Spleen (tissue), 11 donors: ENCODE measurements at regions not wholly inside any gene's neighbourhood (a gene's known extent, or its start where the extent isn't known, plus 50 kb on each side); places are given as distances from the start of the nearest gene placed in this dataset.

Experiments
- DNase-seq: peaks from one replicate; pipeline ENCODE4 v3.0.0-alpha.2; 2020
- H3K27ac ChIP-seq, 8 donors: fragments of 200-600 bp; sonication (generic) in 7 of 8; 1 replicate in 4 of 8; 2 replicates in 4 of 8; pipeline versions ENCODE4 v1.5.0 to v1.8.0; 2016 to 2021; ENCODE audit warnings: inconsistent platforms in 4 of 8, mild to moderate bottlenecking in 4 of 8, moderate library complexity in 1 of 8
- H3K27me3 ChIP-seq, 7 donors: fragments of 200-600 bp; sonication (generic) in 6 of 7; replicated peaks in 1 of 7; 1 replicate in 4 of 7; 2 replicates in 3 of 7; pipeline versions ENCODE4 v1.5.0 to v1.8.0; 2016 to 2021; ENCODE audit warnings: inconsistent platforms in 3 of 7, mild to moderate bottlenecking in 1 of 7
- H3K36me3 ChIP-seq, 6 donors: fragments of 200-600 bp; sonication (generic) in 5 of 6; 1 replicate in 4 of 6; 2 replicates in 2 of 6; pipeline versions ENCODE4 v1.5.0 to v1.8.0; 2016 to 2021; ENCODE audit warnings: inconsistent platforms in 2 of 6
- H3K4me1 ChIP-seq, 6 donors: fragments of 200-600 bp; sonication (generic) in 5 of 6; 1 replicate in 3 of 6; 2 replicates in 3 of 6; pipeline versions ENCODE4 v1.5.0 to v1.8.0; 2016 to 2021; ENCODE audit warnings: inconsistent platforms in 3 of 6
- H3K4me3 ChIP-seq, 8 donors: fragments of 200-600 bp; sonication (generic) in 7 of 8; 1 replicate in 4 of 8; 2 replicates in 4 of 8; pipeline versions ENCODE4 v1.5.0 to v1.8.0; 2016 to 2021; ENCODE audit warnings: inconsistent platforms in 4 of 8, mild to moderate bottlenecking in 4 of 8, moderate library complexity in 2 of 8
- H3K9me3 ChIP-seq, 8 donors: fragments of 200-600 bp; sonication (generic) in 7 of 8; 1 replicate in 4 of 8; 2 replicates in 4 of 8; pipeline versions ENCODE4 v1.5.0 to v1.8.0; 2016 to 2021; ENCODE audit warnings: inconsistent platforms in 4 of 8
- CTCF ChIP-seq, 11 experiments: fragments of 200-600 bp in 7 of 11; fragments of 450-650 bp in 4 of 11; sonication (generic) in 4 of 11; IDR thresholded peaks in 8 of 11; conservative IDR thresholded peaks in 3 of 11; 1 replicate in 7 of 11; 2 replicates in 4 of 11; pipeline versions ENCODE4 v1.4.0 to v1.8.0; 2016 to 2021; ENCODE audit warnings: antibody characterized with exemption in 11 of 11, inconsistent platforms in 4 of 11, mild to moderate bottlenecking in 1 of 11
- POLR2A ChIP-seq, 3 donors: fragments of 450-650 bp; IDR thresholded peaks; one replicate each; pipeline ENCODE4 v1.5.1; 2017; ENCODE audit warnings: antibody characterized with exemption in 3 of 3, mild to moderate bottlenecking in 1 of 3
- POLR2AphosphoS5 ChIP-seq, 3 donors: sonication (generic); formaldehyde crosslinking; IDR thresholded peaks; one replicate each; pipeline ENCODE4 v1.5.1; 2017; ENCODE audit warnings: antibody characterized with exemption in 3 of 3
- WGBS, 5 donors: extraction: QIAGEN DNeasy Blood & Tissue Kit in 3 of 5; methylation state at CpG; one replicate each; pipeline versions ENCODE4 v1.1.5 to v1.1.7; 2013 to 2018; 5-methylcytosine and 5-hydroxymethylcytosine counted together
- intact Hi-C: fragments of 100-400 bp; cut with DNase I; formaldehyde crosslinking; loops from one replicate; pipeline ENCODE4 v1.15.0; 2023; ENCODE audit warnings: low total_unique reads
- donor health status: healthy with polysubstance abuse.
- donor health status: DM: no; HTN: no; CAD: no; lungs with moderate emphysema.
- donor health status: DM: no; HTN: no; CAD: no.
- donor health status: Bipolar disorder and iron deficiency.
- donor health status: healthy.
- donor health status: DM: no; HTN: no; CAD: no.
- donor health status: DM: yes; HTN: yes; CAD: no.

- 85 to 95% (median 90%) methylated on average over 4 of the region's 4 CpGs for WGBS, 5 donors
- intact Hi-C loops = no loop called here
- no peak overlapping the region for H3K4me3 ChIP-seq
- no peaks in the 10 kb centered on the region for H3K27me3 ChIP-seq
- H3K4me1 ChIP-seq = no peaks in the 10 kb centered on the region
- no peak for DNase-seq
- H3K27ac ChIP-seq = no peak overlapping the region
- no peaks in the 10 kb centered on the region for H3K36me3 ChIP-seq
- TF ChIP-seq CTCF (IDR thresholded peaks at IDR 0.05 in 8 of 11, conservative IDR thresholded peaks at IDR 0.05 in 3 of 11) (no peak), POLR2A (IDR thresholded peaks at IDR 0.05) (no peak), POLR2AphosphoS5 (IDR thresholded peaks at IDR 0.05) (no peak)
- H3K9me3 ChIP-seq = no peaks in the 10 kb centered on the region
Observed at GRCh38 chr9:79006546-79006945, 565.2 kb upstream of the TLE4 start.

GRCh38 chr9:79007701-79008483 is 563.9 kb upstream of the TLE4 start:
- Histone ChIP-seq H3K4me3 (no peak overlapping the region), H3K4me1 (no peaks in the 10 kb centered on the region), H3K9me3 (no peaks in the 10 kb centered on the region), H3K27me3 (no peaks in the 10 kb centered on the region), H3K36me3 (no peaks in the 10 kb centered on the region), H3K27ac (no peak overlapping the region)
- no peak for DNase-seq
- no peak for TF ChIP-seq CTCF (IDR thresholded peaks at IDR 0.05 in 8 of 11, conservative IDR thresholded peaks at IDR 0.05 in 3 of 11)
- TF ChIP-seq POLR2A (IDR thresholded peaks at IDR 0.05) = no peak
- TF ChIP-seq POLR2AphosphoS5 (IDR thresholded peaks at IDR 0.05) = no peak
- intact Hi-C loops = no loop called here
- 72 to 83% (median 74%) methylated on average over 8 of the region's 8 CpGs for WGBS, 5 donors

GRCh38 chr9:79008916-79009315 is 562.8 kb upstream of the TLE4 start:
- WGBS, 5 donors = 63 to 84% (median 72%) methylated on average over 3 of the region's 3 CpGs
- no peak for DNase-seq
- Histone ChIP-seq H3K4me1 (no peaks in the 10 kb centered on the region), H3K27ac (no peak overlapping the region), H3K27me3 (no peaks in the 10 kb centered on the region), H3K4me3 (no peak overlapping the region), H3K9me3 (no peaks in the 10 kb centered on the region), H3K36me3 (no peaks in the 10 kb centered on the region)
- no peak for TF ChIP-seq POLR2AphosphoS5 (IDR thresholded peaks at IDR 0.05)
- no peak for TF ChIP-seq CTCF (IDR thresholded peaks at IDR 0.05 in 8 of 11, conservative IDR thresholded peaks at IDR 0.05 in 3 of 11)
- no peak for TF ChIP-seq POLR2A (IDR thresholded peaks at IDR 0.05)
- intact Hi-C loops = no loop called here

- intact Hi-C loops = no loop called here
- TF ChIP-seq POLR2AphosphoS5 (IDR thresholded peaks at IDR 0.05) (no peak), POLR2A (IDR thresholded peaks at IDR 0.05) (no peak), CTCF (IDR thresholded peaks at IDR 0.05 in 8 of 11, conservative IDR thresholded peaks at IDR 0.05 in 3 of 11) (no peak)
- Histone ChIP-seq H3K36me3 (no peaks in the 10 kb centered on the region), H3K27me3 (no peaks in the 10 kb centered on the region), H3K4me1 (no peaks in the 10 kb centered on the region), H3K9me3 (no peaks in the 10 kb centered on the region), H3K27ac (no peak overlapping the region), H3K4me3 (no peak overlapping the region)
- WGBS, 5 donors = 85 to 95% (median 90%) methylated on average over 3 of the region's 3 CpGs
- no peak for DNase-seq
Observed at GRCh38 chr9:79011461-79011860, 560.3 kb upstream of the TLE4 start.
